Mesendoderm (in vitro differentiated cells): ENCODE measurements at regions not wholly inside any gene's neighbourhood (a gene's known extent, or its start where the extent isn't known, plus 50 kb on each side); places are given as distances from the start of the nearest gene placed in this dataset.
"Not testable (repeated sequence)": the region's sequence is repeated elsewhere in the genome, so short reads cannot be mapped to it uniquely, and the experiment has no call there.

ENCODE experiments used
- DNase-seq: peaks from one replicate; pipeline ENCODE4 v3.0.0; 2013
- H2AK5ac ChIP-seq: 2 replicates; pipeline ENCODE4 v1.6.1; 2013; ENCODE audit warnings: low read length, inconsistent platforms
- H2BK120ac ChIP-seq: 2 replicates; pipeline ENCODE4 v1.6.1; 2013; ENCODE audit warnings: low read depth, mild to moderate bottlenecking, low read length, moderate library complexity, mixed read lengths
- H2BK15ac ChIP-seq: replicated peaks from 2 replicates; pipeline ENCODE4 v1.6.1; 2013; ENCODE audit warnings: low read depth, mild to moderate bottlenecking, moderate library complexity
- H2BK5ac ChIP-seq: 2 replicates; pipeline ENCODE4 v1.6.1; 2013; ENCODE audit warnings: low read length, inconsistent platforms
- H3K18ac ChIP-seq: 2 replicates; pipeline ENCODE4 v1.6.1; 2013; ENCODE audit warnings: mild to moderate bottlenecking, low read length, mixed read lengths
- H3K23ac ChIP-seq: one replicate; pipeline ENCODE4 v1.6.1; 2013; ENCODE audit warnings: low read length
- H3K27ac ChIP-seq: 2 replicates; pipeline ENCODE4 v1.5.1; 2013; ENCODE audit warnings: low read depth, mild to moderate bottlenecking, inconsistent platforms, low read length, moderate library complexity
- H3K27me3 ChIP-seq: 2 replicates; pipeline ENCODE4 v1.6.1; 2013; ENCODE audit warnings: low read length, control low read depth, mild to moderate bottlenecking, inconsistent platforms; ENCODE audit not compliant: insufficient read depth, poor library complexity
- H3K36me3 ChIP-seq: 2 replicates; pipeline ENCODE4 v1.6.1; 2013; ENCODE audit warnings: low read length, inconsistent platforms; ENCODE audit not compliant: control insufficient read depth, insufficient read depth
- H3K4ac ChIP-seq: one replicate; pipeline ENCODE4 v1.6.1; 2013; ENCODE audit warnings: low read depth, mild to moderate bottlenecking, low read length, moderate library complexity
- H3K4me1 ChIP-seq: 2 replicates; pipeline ENCODE4 v1.6.1; 2013; ENCODE audit warnings: low read depth, low read length, inconsistent platforms; ENCODE audit not compliant: control insufficient read depth
- H3K4me2 ChIP-seq: 2 replicates; pipeline ENCODE4 v1.6.1; 2013; ENCODE audit warnings: low read length
- H3K4me3 ChIP-seq: 2 replicates; pipeline ENCODE4 v1.5.1; 2013; ENCODE audit warnings: mild to moderate bottlenecking, low read length
- H3K56ac ChIP-seq: one replicate; pipeline ENCODE4 v1.6.1; 2013; ENCODE audit warnings: low read length
- H3K79me1 ChIP-seq: 2 replicates; pipeline ENCODE4 v1.6.1; 2013; ENCODE audit warnings: low read length, inconsistent platforms
- H3K79me2 ChIP-seq: 2 replicates; pipeline ENCODE4 v1.6.1; 2013; ENCODE audit warnings: mild to moderate bottlenecking, low read length; ENCODE audit not compliant: control insufficient read depth, insufficient read depth
- H3K9ac ChIP-seq: 2 replicates; pipeline ENCODE4 v1.6.1; 2013; ENCODE audit warnings: low read length, inconsistent platforms
- H4K5ac ChIP-seq: one replicate; pipeline ENCODE4 v1.6.1; 2013; ENCODE audit warnings: low read length
- H4K8ac ChIP-seq: one replicate; pipeline ENCODE4 v1.6.1; 2013; ENCODE audit warnings: low read depth, mild to moderate bottlenecking, control low read depth, low read length, moderate library complexity
- WGBS: extraction: QIAGEN DNeasy Blood & Tissue Kit; methylation state at CpG from one replicate; pipeline ENCODE4 v1.1.7; 2013; ENCODE audit warnings: low lambda C conversion rate, missing lambda C conversion rate; ENCODE audit not compliant: insufficient coverage; ENCODE audit errors: extremely low coverage; 5-methylcytosine and 5-hydroxymethylcytosine counted together

DNA sequence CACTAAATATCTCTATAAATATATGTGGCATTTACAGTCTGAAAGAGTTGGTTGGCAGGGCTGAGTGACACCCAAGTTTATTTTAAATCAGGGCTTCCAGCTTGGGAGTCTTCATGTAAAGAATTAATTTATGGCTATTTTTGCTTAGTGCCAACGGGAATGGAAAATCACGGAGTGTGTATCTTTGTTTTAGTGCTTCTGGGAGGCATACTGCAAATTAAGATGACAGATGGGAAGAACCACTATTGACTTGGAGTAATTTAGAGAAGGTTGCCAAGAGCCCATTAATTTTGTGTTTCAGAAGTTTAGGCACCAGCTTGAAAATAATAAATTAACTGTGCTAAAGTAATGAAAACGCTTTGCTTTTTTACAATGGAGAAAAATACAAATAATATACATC, 135.2 kb downstream of the GPR37 start:
- Histone ChIP-seq H4K8ac (no peak overlapping the region), H3K36me3 (no peaks in the 10 kb centered on the region), H3K56ac (no peak overlapping the region), H2AK5ac (no peak overlapping the region), H4K5ac (no peak overlapping the region), H3K79me2 (no peaks in the 10 kb centered on the region), H3K18ac (no peak overlapping the region), H2BK120ac (no peak overlapping the region), H2BK5ac (no peak overlapping the region), H2BK15ac (no peak overlapping the region), H3K27me3 (no peaks in the 10 kb centered on the region), H3K4me3 (no peak overlapping the region), H3K27ac (no peak overlapping the region), H3K4me1 (no peaks in the 10 kb centered on the region), H3K4ac (no peak overlapping the region), H3K9ac (no peak overlapping the region), H3K23ac (no peak overlapping the region), H3K4me2 (no peak overlapping the region), H3K79me1 (no peaks in the 10 kb centered on the region)
- WGBS = no CpG with 5 or more reads among the region's 3 CpGs
- no peak for DNase-seq

DNA sequence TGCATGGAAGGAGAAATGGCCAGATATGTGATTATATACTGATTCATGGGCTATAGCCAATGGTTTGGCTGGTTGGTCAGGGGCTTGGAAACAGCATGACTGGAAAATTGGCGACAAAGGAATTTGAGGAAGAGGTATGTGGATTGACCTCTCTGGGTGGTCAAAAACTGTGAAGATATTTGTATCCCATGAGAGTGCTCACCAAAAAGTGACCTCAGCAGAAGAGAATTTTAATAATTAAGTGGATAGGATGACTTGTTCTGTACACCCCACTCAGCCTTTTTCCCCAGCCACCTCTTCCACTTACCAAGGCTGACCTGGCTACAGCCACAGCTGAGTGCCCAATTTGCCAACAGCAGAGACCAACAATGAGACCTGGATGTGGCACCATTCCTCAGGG, 146.7 kb downstream of the GPR37 start:
- no peak overlapping the region for H3K4me3 ChIP-seq
- H2BK5ac ChIP-seq = no peak overlapping the region
- no peaks in the 10 kb centered on the region for H3K27me3 ChIP-seq
- no peaks in the 10 kb centered on the region for H3K36me3 ChIP-seq
- no peak for DNase-seq
- no peak overlapping the region for H3K9ac ChIP-seq
- H3K4me2 ChIP-seq = no peak overlapping the region
- H3K56ac ChIP-seq = no peak overlapping the region
- no peak overlapping the region for H3K27ac ChIP-seq
- no peaks in the 10 kb centered on the region for H3K4me1 ChIP-seq
- H3K4ac ChIP-seq = no peak overlapping the region
- H2BK15ac ChIP-seq = no peak overlapping the region
- H3K79me1 ChIP-seq = no peaks in the 10 kb centered on the region
- H3K23ac ChIP-seq = no peak overlapping the region
- H4K5ac ChIP-seq = no peak overlapping the region
- no peak overlapping the region for H3K18ac ChIP-seq
- no CpG with 5 or more reads among the region's 1 CpG for WGBS
- no peak overlapping the region for H4K8ac ChIP-seq
- no peak overlapping the region for H2BK120ac ChIP-seq
- no peaks in the 10 kb centered on the region for H3K79me2 ChIP-seq
- H2AK5ac ChIP-seq = no peak overlapping the region

DNA sequence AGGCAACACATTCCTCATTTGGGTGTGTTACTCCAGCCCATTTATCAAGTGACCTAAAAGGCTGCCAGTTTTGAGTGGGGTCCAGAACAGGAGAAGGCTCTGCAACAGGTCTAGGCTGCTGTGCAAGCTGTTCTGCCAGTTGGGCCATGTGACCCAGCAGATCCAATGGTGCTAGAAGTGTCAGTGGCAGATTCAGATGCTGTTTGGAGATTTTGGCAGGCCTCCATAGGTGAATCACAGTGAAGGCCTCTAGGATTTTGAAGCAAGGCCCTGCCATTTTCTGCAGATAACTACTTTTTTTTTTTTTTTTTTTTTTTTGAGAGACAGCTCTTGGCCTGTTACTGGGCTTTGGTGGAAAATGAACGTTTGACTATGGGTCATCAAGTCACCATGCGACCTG, 147.5 kb downstream of the GPR37 start:
- H3K4me1 ChIP-seq, H3K4me3 ChIP-seq, H3K23ac ChIP-seq, H3K9ac ChIP-seq, DNase-seq, H2AK5ac ChIP-seq, H3K4ac ChIP-seq, H4K8ac ChIP-seq, H3K79me2 ChIP-seq, H2BK5ac ChIP-seq, H3K79me1 ChIP-seq, H3K56ac ChIP-seq, H3K18ac ChIP-seq, H2BK120ac ChIP-seq, H3K4me2 ChIP-seq, H2BK15ac ChIP-seq, H3K36me3 ChIP-seq, H3K27me3 ChIP-seq, H3K27ac ChIP-seq, H4K5ac ChIP-seq: not testable (repeated sequence)
- WGBS = no CpG with 5 or more reads among the region's 2 CpGs

DNA sequence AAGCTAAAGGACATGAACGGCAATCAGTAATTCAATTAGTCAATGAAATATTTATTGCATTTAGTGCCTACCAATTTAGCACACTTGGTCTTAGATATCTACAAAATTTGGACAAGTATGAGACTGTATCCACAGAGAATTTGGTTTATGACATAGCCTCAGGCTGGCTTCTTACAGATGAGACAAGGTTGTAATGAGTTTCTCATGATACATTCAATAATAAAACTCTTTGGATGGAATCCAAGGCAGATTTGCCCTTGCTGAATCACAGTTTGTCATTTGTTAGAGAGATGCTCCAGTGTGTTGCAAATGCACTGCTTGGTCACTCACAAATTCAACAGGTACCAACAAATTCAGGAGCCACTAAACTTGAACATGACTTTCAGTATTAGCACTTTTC, 162.5 kb downstream of the GPR37 start:
- H3K23ac ChIP-seq = no peak overlapping the region
- no peak overlapping the region for H3K18ac ChIP-seq
- no peak overlapping the region for H2BK5ac ChIP-seq
- no peak overlapping the region for H2BK15ac ChIP-seq
- no peaks in the 10 kb centered on the region for H3K79me2 ChIP-seq
- H3K79me1 ChIP-seq = no peaks in the 10 kb centered on the region
- no peak overlapping the region for H3K4me2 ChIP-seq
- no peaks in the 10 kb centered on the region for H3K4me1 ChIP-seq
- H4K8ac ChIP-seq = no peak overlapping the region
- H3K9ac ChIP-seq = no peak overlapping the region
- no CpG with 5 or more reads among the region's 1 CpG for WGBS
- no peaks in the 10 kb centered on the region for H3K36me3 ChIP-seq
- H4K5ac ChIP-seq = no peak overlapping the region
- H3K56ac ChIP-seq = no peak overlapping the region
- H2AK5ac ChIP-seq = no peak overlapping the region
- H3K27ac ChIP-seq = no peak overlapping the region
- H3K4ac ChIP-seq = no peak overlapping the region
- DNase-seq = no peak
- no peak overlapping the region for H2BK120ac ChIP-seq
- H3K27me3 ChIP-seq = no peaks in the 10 kb centered on the region
- no peak overlapping the region for H3K4me3 ChIP-seq

DNA sequence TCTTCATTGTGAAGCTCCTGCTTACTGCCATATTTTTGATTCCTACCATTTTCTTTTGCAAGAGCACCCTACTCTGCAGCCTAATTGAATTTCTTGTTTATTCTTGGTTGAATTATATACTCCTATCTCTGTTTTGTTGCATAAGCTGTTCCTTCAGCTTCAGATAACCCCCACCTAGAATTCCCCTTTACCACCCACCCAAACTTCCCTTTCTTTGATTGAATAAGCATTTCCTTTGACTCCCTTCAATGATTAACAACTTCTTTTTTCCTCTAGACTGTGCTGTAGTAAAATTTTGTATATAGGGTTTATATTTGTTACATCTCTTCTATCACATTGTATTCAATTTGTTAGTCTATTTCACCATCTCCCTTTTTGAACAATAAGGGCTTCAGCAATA, 168.1 kb downstream of the GPR37 start:
- H3K4me2 ChIP-seq = no peak overlapping the region
- H3K79me1 ChIP-seq = no peaks in the 10 kb centered on the region
- H2AK5ac ChIP-seq = no peak overlapping the region
- no peak overlapping the region for H3K18ac ChIP-seq
- no peaks in the 10 kb centered on the region for H3K4me1 ChIP-seq
- H3K27me3 ChIP-seq = no peaks in the 10 kb centered on the region
- H3K27ac ChIP-seq = no peak overlapping the region
- H4K5ac ChIP-seq = no peak overlapping the region
- no peak overlapping the region for H4K8ac ChIP-seq
- no peak overlapping the region for H2BK120ac ChIP-seq
- H3K23ac ChIP-seq = no peak overlapping the region
- no peak for DNase-seq
- H3K9ac ChIP-seq = no peak overlapping the region
- H2BK5ac ChIP-seq = no peak overlapping the region
- no peak overlapping the region for H2BK15ac ChIP-seq
- H3K56ac ChIP-seq = no peak overlapping the region
- no peaks in the 10 kb centered on the region for H3K79me2 ChIP-seq
- no peaks in the 10 kb centered on the region for H3K36me3 ChIP-seq
- no peak overlapping the region for H3K4ac ChIP-seq
- H3K4me3 ChIP-seq = no peak overlapping the region

DNA sequence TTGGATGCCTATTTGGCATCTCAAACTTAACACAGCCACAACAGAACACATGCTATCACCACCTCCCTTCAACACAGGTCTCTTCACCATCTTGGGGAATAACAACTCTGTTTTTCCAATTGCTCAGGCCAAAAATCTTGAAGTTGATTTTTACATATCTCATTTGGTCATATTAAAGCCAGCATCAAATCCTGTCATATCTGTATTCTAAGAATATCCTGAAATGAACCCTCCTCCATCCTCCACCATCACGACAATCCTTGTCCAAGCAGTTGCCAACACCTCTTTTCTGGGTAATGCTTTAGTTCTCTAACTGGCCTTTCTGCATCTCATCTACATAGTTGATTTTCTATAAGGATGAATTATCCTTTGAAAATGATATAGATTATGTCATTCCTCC, 168.7 kb downstream of the GPR37 start:
- no peak overlapping the region for H3K4ac ChIP-seq
- H4K5ac ChIP-seq = no peak overlapping the region
- H2AK5ac ChIP-seq = no peak overlapping the region
- H3K79me1 ChIP-seq = no peaks in the 10 kb centered on the region
- no peak overlapping the region for H4K8ac ChIP-seq
- no peaks in the 10 kb centered on the region for H3K79me2 ChIP-seq
- H3K36me3 ChIP-seq = no peaks in the 10 kb centered on the region
- H2BK5ac ChIP-seq = no peak overlapping the region
- no peak overlapping the region for H2BK15ac ChIP-seq
- no peaks in the 10 kb centered on the region for H3K27me3 ChIP-seq
- no peak for DNase-seq
- no peak overlapping the region for H2BK120ac ChIP-seq
- no peak overlapping the region for H3K18ac ChIP-seq
- WGBS = no CpG with 5 or more reads among the region's 1 CpG
- no peak overlapping the region for H3K4me2 ChIP-seq
- H3K23ac ChIP-seq = no peak overlapping the region
- no peak overlapping the region for H3K4me3 ChIP-seq
- H3K27ac ChIP-seq = no peak overlapping the region
- no peak overlapping the region for H3K9ac ChIP-seq
- no peak overlapping the region for H3K56ac ChIP-seq
- no peaks in the 10 kb centered on the region for H3K4me1 ChIP-seq
